ENCODE measurements at regions not wholly inside any gene's neighbourhood (a gene's known extent, or its start where the extent isn't known, plus 50 kb on each side); places are given as distances from the start of the nearest gene placed in this dataset.

DNA sequence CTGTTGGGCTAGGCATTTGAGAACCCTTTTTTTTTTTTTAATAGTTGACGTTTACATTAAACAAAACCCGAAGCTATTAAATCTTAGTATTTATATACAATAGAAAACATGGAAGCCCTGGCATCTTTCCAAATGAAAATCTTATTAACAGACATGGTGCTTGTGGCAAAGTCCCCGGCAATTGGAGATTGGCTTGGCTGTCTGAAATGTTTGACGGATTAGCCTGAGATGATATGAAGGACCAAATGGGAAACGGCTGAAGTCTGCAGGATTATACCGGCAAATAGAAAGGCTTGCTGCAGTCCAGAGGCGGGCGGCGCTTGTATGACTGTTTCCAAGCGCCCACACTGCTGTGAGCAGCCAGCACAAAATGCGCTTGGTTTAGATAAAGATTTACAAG lies 105.6 kb downstream of the BUB3 start:
- TF ChIP-seq, protein P1, sequence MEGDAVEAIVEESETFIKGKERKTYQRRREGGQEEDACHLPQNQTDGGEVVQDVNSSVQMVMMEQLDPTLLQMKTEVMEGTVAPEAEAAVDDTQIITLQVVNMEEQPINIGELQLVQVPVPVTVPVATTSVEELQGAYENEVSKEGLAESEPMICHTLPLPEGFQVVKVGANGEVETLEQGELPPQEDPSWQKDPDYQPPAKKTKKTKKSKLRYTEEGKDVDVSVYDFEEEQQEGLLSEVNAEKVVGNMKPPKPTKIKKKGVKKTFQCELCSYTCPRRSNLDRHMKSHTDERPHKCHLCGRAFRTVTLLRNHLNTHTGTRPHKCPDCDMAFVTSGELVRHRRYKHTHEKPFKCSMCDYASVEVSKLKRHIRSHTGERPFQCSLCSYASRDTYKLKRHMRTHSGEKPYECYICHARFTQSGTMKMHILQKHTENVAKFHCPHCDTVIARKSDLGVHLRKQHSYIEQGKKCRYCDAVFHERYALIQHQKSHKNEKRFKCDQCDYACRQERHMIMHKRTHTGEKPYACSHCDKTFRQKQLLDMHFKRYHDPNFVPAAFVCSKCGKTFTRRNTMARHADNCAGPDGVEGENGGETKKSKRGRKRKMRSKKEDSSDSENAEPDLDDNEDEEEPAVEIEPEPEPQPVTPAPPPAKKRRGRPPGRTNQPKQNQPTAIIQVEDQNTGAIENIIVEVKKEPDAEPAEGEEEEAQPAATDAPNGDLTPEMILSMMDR (IDR thresholded peaks at IDR 0.05; ENCODE audit: insufficient read depth, low read length) = no peak
- TF ChIP-seq, protein P2, sequence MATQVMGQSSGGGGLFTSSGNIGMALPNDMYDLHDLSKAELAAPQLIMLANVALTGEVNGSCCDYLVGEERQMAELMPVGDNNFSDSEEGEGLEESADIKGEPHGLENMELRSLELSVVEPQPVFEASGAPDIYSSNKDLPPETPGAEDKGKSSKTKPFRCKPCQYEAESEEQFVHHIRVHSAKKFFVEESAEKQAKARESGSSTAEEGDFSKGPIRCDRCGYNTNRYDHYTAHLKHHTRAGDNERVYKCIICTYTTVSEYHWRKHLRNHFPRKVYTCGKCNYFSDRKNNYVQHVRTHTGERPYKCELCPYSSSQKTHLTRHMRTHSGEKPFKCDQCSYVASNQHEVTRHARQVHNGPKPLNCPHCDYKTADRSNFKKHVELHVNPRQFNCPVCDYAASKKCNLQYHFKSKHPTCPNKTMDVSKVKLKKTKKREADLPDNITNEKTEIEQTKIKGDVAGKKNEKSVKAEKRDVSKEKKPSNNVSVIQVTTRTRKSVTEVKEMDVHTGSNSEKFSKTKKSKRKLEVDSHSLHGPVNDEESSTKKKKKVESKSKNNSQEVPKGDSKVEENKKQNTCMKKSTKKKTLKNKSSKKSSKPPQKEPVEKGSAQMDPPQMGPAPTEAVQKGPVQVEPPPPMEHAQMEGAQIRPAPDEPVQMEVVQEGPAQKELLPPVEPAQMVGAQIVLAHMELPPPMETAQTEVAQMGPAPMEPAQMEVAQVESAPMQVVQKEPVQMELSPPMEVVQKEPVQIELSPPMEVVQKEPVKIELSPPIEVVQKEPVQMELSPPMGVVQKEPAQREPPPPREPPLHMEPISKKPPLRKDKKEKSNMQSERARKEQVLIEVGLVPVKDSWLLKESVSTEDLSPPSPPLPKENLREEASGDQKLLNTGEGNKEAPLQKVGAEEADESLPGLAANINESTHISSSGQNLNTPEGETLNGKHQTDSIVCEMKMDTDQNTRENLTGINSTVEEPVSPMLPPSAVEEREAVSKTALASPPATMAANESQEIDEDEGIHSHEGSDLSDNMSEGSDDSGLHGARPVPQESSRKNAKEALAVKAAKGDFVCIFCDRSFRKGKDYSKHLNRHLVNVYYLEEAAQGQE (IDR thresholded peaks at IDR 0.05; ENCODE audit: insufficient replicate concordance, low read depth) = no peak
- no peak for TF ChIP-seq GABPA (IDR thresholded peaks at IDR 0.05; ENCODE audit: low read depth)
- no peak for TF ChIP-seq POLR2AphosphoS5 (IDR thresholded peaks at IDR 0.05; ENCODE audit: low read depth)
